HCT116 (cell line): ENCODE measurements at regions not wholly inside any gene's neighbourhood (a gene's known extent, or its start where the extent isn't known, plus 50 kb on each side); places are given as distances from the start of the nearest gene placed in this dataset.

Experiments used
- ATAC-seq: fragments of 200-7000 bp; cut with Tn5 transposase; 2 replicates; pipeline ENCODE4 v1.9.1; 2020; ENCODE audit warnings: mild to moderate bottlenecking, moderate library complexity
- BruUV-seq: library from RNA; stranded (reverse); fragments of 400-500 nt; replicated peaks from 2 replicates; lab custom pipeline; 2021; lab: Mats Ljungman, UMichigan
- CTCF ChIA-PET: fragments of 300-600 bp; sonication (Branson Sonifier 250); formaldehyde crosslinking; loops from one replicate; lab custom pipeline; 2021; ENCODE audit warnings: antibody characterized with exemption; lab: Charles Lee
- POLR2A ChIA-PET: fragments of 300-600, 350-600 bp; sonication (Branson Sonifier 250); formaldehyde crosslinking; loops from one replicate; lab custom pipeline; 2021; ENCODE audit warnings: antibody characterized with exemption; lab: Charles Lee
- RAD21 ChIA-PET, 2 experiments: fragments of 300-600 bp; sonication (Branson Sonifier 250); formaldehyde crosslinking; loops; one replicate each; lab custom pipeline; 2023; ENCODE audit warnings: low total read pairs in 2 of 2; ENCODE audit not compliant: uncharacterized antibody in 2 of 2, unreplicated experiment in 2 of 2, low non-redundant PET in 1 of 2; lab: Charles Lee
- DNase-seq: peaks from one replicate; pipeline ENCODE4 v3.0.0-alpha.2; 2010; ENCODE audit warnings: low read depth, low spot score
- H2AFZ ChIP-seq: fragments of 200-600 bp; shearing (Covaris generic), sonication (generic); 2 replicates; pipeline ENCODE4 v1.6.1; 2017; ENCODE audit warnings: low read depth, mixed run types, mixed read lengths, antibody characterized with exemption, low read length; ENCODE audit not compliant: poor library complexity, severe bottlenecking
- H3K27ac ChIP-seq: 2 replicates; pipeline ENCODE4 v1.5.1; 2012; ENCODE audit warnings: low read depth, low read length
- H3K27me3 ChIP-seq: fragments of 200-600 bp; sonication (generic); 2 replicates; pipeline ENCODE4 v1.6.1; 2016; ENCODE audit warnings: mixed run types, low read length, mixed read lengths; ENCODE audit not compliant: insufficient read depth
- H3K36me3 ChIP-seq, 2 experiments: fragments of 200-500 bp in 1 of 2; fragments of 200-600 bp in 1 of 2; sonication (Bioruptor generic) in 1 of 2; sonication (generic) in 1 of 2; 2 replicates each; pipeline versions ENCODE4 v1.5.1 to v1.6.1; 2014 to 2016; ENCODE audit warnings: low read length in 2 of 2, inconsistent platforms in 1 of 2, mixed read lengths in 1 of 2, mixed run types in 1 of 2; ENCODE audit not compliant: insufficient read depth in 2 of 2, control insufficient read depth in 1 of 2
- H3K4me1 ChIP-seq, 2 experiments: fragments of 200-600 bp in 1 of 2; sonication (generic) in 1 of 2; 2 replicates each; pipeline versions ENCODE4 v1.5.1 to v1.6.1; 2012 to 2017; ENCODE audit warnings: low read length in 2 of 2, inconsistent platforms in 1 of 2, mild to moderate bottlenecking in 1 of 2, mixed read lengths in 1 of 2, mixed run types in 1 of 2, moderate library complexity in 1 of 2; ENCODE audit not compliant: insufficient read depth in 2 of 2, control insufficient read depth in 1 of 2
- H3K4me2 ChIP-seq: fragments of 200-600 bp; sonication (generic); 2 replicates; pipeline ENCODE4 v1.6.1; 2017; ENCODE audit warnings: mixed run types, low read length, mixed read lengths
- H3K4me3 ChIP-seq, 2 experiments: fragments of 200-600 bp in 1 of 2; sonication (generic) in 1 of 2; replicated peaks in 1 of 2; 2 replicates each; pipeline ENCODE4 v1.5.1; 2011 to 2016; ENCODE audit warnings: low read length in 2 of 2, control low read depth in 1 of 2, low read depth in 1 of 2, mild to moderate bottlenecking in 1 of 2, mixed read lengths in 1 of 2, mixed run types in 1 of 2
- H3K79me2 ChIP-seq: fragments of 200-600 bp; sonication (generic); 2 replicates; pipeline ENCODE4 v1.6.1; 2017; ENCODE audit warnings: mild to moderate bottlenecking, mixed run types, low read length, moderate library complexity, mixed read lengths; ENCODE audit not compliant: insufficient read depth
- H3K9ac ChIP-seq: fragments of 200-600 bp; sonication (generic); 2 replicates; pipeline ENCODE4 v1.6.1; 2016; ENCODE audit warnings: low read length, mixed read lengths
- H3K9me2 ChIP-seq: fragments of 200-600 bp; sonication (generic), shearing (Covaris generic); 2 replicates; pipeline ENCODE4 v1.6.1; 2017; ENCODE audit warnings: mixed run types, mild to moderate bottlenecking, moderate library complexity; ENCODE audit not compliant: insufficient read depth
- H3K9me3 ChIP-seq, 2 experiments: fragments of 200-500 bp in 1 of 2; fragments of 200-600 bp in 1 of 2; sonication (Bioruptor generic) in 1 of 2; sonication (generic) in 1 of 2; 2 replicates each; pipeline ENCODE4 v1.6.1; 2014 to 2017; ENCODE audit warnings: low read length in 2 of 2, mixed read lengths in 2 of 2, inconsistent platforms in 1 of 2, low read depth in 1 of 2, mild to moderate bottlenecking in 1 of 2, mixed run types in 1 of 2, moderate library complexity in 1 of 2; ENCODE audit not compliant: control insufficient read depth in 1 of 2, insufficient read depth in 1 of 2
- H4K20me1 ChIP-seq: fragments of 200-600 bp; sonication (generic), shearing (Covaris generic); 2 replicates; pipeline ENCODE4 v1.6.1; 2017; ENCODE audit warnings: mixed run types, mild to moderate bottlenecking, moderate library complexity; ENCODE audit not compliant: insufficient read depth
- CBX3 ChIP-seq: IDR thresholded peaks from 2 replicates; pipeline ENCODE4 v1.6.1; 2012; ENCODE audit warnings: low read depth
- CEBPB ChIP-seq: IDR thresholded peaks from 2 replicates; pipeline ENCODE4 v1.6.1; 2012; ENCODE audit warnings: low read depth
- EGR1 ChIP-seq: IDR thresholded peaks from 2 replicates; pipeline ENCODE4 v1.6.1; 2012; ENCODE audit warnings: low read depth
- ELF1 ChIP-seq: IDR thresholded peaks from 2 replicates; pipeline ENCODE4 v1.6.1; 2012; ENCODE audit warnings: low read depth, borderline replicate concordance
- EZH2 ChIP-seq: fragments of 200-600 bp; sonication (generic); IDR thresholded peaks from 2 replicates; pipeline ENCODE4 v1.6.1; 2017; ENCODE audit warnings: antibody characterized with exemption, mixed run types
- FOSL1 ChIP-seq: IDR thresholded peaks from 2 replicates; pipeline ENCODE4 v1.6.1; 2012; ENCODE audit warnings: low read depth
- JUND ChIP-seq: IDR thresholded peaks from 2 replicates; pipeline ENCODE4 v1.6.1; 2012
- POLR2A ChIP-seq: IDR thresholded peaks from 2 replicates; pipeline ENCODE4 v1.7.0; 2011; ENCODE audit warnings: borderline replicate concordance; ENCODE audit not compliant: insufficient read depth, insufficient read length; ENCODE audit errors: extremely low read depth
- POLR2AphosphoS5 ChIP-seq: IDR thresholded peaks from 2 replicates; pipeline ENCODE4 v1.6.1; 2011; ENCODE audit warnings: mild to moderate bottlenecking, low read depth, low read length, moderate library complexity
- RAD21 ChIP-seq: IDR thresholded peaks from 2 replicates; pipeline ENCODE4 v1.6.1; 2012; ENCODE audit warnings: low read depth, mild to moderate bottlenecking
- SIN3A ChIP-seq: IDR thresholded peaks from 2 replicates; pipeline ENCODE4 v1.6.1; 2012; ENCODE audit warnings: low read depth
- SP1 ChIP-seq: IDR thresholded peaks from 2 replicates; pipeline ENCODE4 v1.6.1; 2012; ENCODE audit warnings: low read depth
- SRF ChIP-seq: IDR thresholded peaks from 2 replicates; pipeline ENCODE4 v1.6.1; 2012; ENCODE audit warnings: low read depth
- TCF7L2 ChIP-seq: IDR thresholded peaks from 2 replicates; pipeline ENCODE4 v1.7.0; 2011; ENCODE audit warnings: borderline replicate concordance, inconsistent platforms; ENCODE audit not compliant: insufficient read depth, insufficient read length; ENCODE audit errors: extremely low read depth
- YY1 ChIP-seq: IDR thresholded peaks from 2 replicates; pipeline ENCODE4 v1.6.1; 2011; ENCODE audit warnings: low read length, low read depth, moderate library complexity, mild to moderate bottlenecking; ENCODE audit not compliant: insufficient replicate concordance; ENCODE audit errors: extremely low read depth
- ZNF274 ChIP-seq: fragments of 200-500 bp; sonication (Bioruptor generic); IDR thresholded peaks from 2 replicates; pipeline ENCODE4 v1.6.1; 2014; ENCODE audit warnings: mild to moderate bottlenecking, low read depth, low read length, inconsistent platforms
- intact Hi-C: fragments of 100-400 bp; cut with micrococcal nuclease; formaldehyde crosslinking; loops from 2 replicates; pipeline ENCODE4 v1.10.0; 2022
- TF ChIP-seq, protein P1 (sequence below): IDR thresholded peaks from 2 replicates; pipeline ENCODE4 v1.6.1; 2011; ENCODE audit warnings: mild to moderate bottlenecking, low read length, moderate library complexity; ENCODE audit not compliant: insufficient replicate concordance; ENCODE audit errors: extremely low read depth
- TF ChIP-seq, protein P2 (sequence below): IDR thresholded peaks from 2 replicates; pipeline ENCODE4 v1.6.1; 2012
- TF ChIP-seq, protein P3 (sequence below), 3 experiments: fragments of 200-600 bp in 1 of 3; sonication (generic) in 1 of 3; IDR thresholded peaks in 2 of 3; conservative IDR thresholded peaks in 1 of 3; 2 replicates each; pipeline ENCODE4 v1.5.1; 2012 to 2017; ENCODE audit warnings: low read depth in 2 of 3, low read length in 2 of 3, antibody characterized with exemption in 1 of 3, borderline replicate concordance in 1 of 3, control low read depth in 1 of 3, mild to moderate bottlenecking in 1 of 3, mixed read lengths in 1 of 3, mixed run types in 1 of 3, moderate library complexity in 1 of 3; ENCODE audit not compliant: insufficient read depth in 1 of 3
- TF ChIP-seq, protein P4 (sequence below): IDR thresholded peaks from 2 replicates; pipeline ENCODE4 v1.6.1; 2012

DNA sequence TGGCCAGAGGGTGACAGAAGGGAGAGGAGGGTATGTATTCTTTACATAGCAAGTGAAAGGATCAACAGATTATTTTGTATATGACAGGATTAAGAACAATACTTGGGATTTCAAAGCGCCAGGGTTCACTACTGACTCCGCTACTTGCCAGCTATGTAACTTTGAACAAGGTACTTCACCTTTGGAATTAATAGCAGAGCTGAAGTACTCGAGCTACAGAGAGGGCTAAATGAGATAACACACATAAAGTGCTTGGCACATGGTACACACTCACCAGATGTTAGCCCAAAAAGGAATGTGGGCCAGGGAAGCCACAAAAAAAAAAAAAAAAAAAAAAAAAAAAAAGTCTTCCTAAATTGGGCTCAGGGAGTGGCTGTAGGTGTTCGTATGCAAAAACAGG is 408.4 kb downstream of the BUD13 start:
- Histone ChIP-seq H3K27ac (no peak overlapping the region), H3K4me3 (no peak overlapping the region), H3K9ac (no peak overlapping the region), H4K20me1 (no peaks in the 10 kb centered on the region), H3K4me1 (no peaks in the 10 kb centered on the region), H3K27me3 (peaks cover 73% of the 10 kb centered on the region), H2AFZ (no peak overlapping the region), H3K4me2 (no peak overlapping the region), H3K36me3 (no peaks in the 10 kb centered on the region), H3K79me2 (no peaks in the 10 kb centered on the region), H3K9me3 (no peaks in the 10 kb centered on the region), H3K9me2 (no peaks in the 10 kb centered on the region)
- intact Hi-C loops, result no loop called here
- no peak for DNase-seq
- RAD21 ChIA-PET, result interaction anchor here in 1 of 2 experiments (0.7 kb wide), 1 partner anchor 90 kb away, joined by 5 read pairs; no protein-coding TSS in a partner anchor
- ATAC-seq, result no peak
- POLR2A ChIA-PET, result no interaction called here
- no TSS peak for BruUV-seq
- CTCF ChIA-PET, result no interaction called here
- no peak for TF ChIP-seq POLR2AphosphoS5
- TF ChIP-seq POLR2A, result no peak
- TF ChIP-seq, protein P1, sequence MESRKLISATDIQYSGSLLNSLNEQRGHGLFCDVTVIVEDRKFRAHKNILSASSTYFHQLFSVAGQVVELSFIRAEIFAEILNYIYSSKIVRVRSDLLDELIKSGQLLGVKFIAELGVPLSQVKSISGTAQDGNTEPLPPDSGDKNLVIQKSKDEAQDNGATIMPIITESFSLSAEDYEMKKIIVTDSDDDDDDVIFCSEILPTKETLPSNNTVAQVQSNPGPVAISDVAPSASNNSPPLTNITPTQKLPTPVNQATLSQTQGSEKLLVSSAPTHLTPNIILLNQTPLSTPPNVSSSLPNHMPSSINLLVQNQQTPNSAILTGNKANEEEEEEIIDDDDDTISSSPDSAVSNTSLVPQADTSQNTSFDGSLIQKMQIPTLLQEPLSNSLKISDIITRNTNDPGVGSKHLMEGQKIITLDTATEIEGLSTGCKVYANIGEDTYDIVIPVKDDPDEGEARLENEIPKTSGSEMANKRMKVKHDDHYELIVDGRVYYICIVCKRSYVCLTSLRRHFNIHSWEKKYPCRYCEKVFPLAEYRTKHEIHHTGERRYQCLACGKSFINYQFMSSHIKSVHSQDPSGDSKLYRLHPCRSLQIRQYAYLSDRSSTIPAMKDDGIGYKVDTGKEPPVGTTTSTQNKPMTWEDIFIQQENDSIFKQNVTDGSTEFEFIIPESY, result no peak
- no peak for TF ChIP-seq JUND
- no peak for TF ChIP-seq TCF7L2
- no peak for TF ChIP-seq SRF
- TF ChIP-seq EGR1, result no peak
- TF ChIP-seq SP1, result no peak
- no peak for TF ChIP-seq CEBPB
- TF ChIP-seq, protein P2, sequence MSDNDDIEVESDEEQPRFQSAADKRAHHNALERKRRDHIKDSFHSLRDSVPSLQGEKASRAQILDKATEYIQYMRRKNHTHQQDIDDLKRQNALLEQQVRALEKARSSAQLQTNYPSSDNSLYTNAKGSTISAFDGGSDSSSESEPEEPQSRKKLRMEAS, result no peak
- no peak for TF ChIP-seq SIN3A
- TF ChIP-seq YY1, result no peak
- TF ChIP-seq ELF1, result no peak
- TF ChIP-seq, protein P3, sequence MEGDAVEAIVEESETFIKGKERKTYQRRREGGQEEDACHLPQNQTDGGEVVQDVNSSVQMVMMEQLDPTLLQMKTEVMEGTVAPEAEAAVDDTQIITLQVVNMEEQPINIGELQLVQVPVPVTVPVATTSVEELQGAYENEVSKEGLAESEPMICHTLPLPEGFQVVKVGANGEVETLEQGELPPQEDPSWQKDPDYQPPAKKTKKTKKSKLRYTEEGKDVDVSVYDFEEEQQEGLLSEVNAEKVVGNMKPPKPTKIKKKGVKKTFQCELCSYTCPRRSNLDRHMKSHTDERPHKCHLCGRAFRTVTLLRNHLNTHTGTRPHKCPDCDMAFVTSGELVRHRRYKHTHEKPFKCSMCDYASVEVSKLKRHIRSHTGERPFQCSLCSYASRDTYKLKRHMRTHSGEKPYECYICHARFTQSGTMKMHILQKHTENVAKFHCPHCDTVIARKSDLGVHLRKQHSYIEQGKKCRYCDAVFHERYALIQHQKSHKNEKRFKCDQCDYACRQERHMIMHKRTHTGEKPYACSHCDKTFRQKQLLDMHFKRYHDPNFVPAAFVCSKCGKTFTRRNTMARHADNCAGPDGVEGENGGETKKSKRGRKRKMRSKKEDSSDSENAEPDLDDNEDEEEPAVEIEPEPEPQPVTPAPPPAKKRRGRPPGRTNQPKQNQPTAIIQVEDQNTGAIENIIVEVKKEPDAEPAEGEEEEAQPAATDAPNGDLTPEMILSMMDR (IDR thresholded peaks at IDR 0.05 in 2 of 3, conservative IDR thresholded peaks at IDR 0.05 in 1 of 3; ENCODE audit: borderline replicate concordance in 1 of 3, insufficient read depth in 1 of 3, low read depth in 2 of 3, low read length in 2 of 3), result no peak
- no peak for TF ChIP-seq RAD21
- no peak for TF ChIP-seq CBX3
- TF ChIP-seq, protein P4, sequence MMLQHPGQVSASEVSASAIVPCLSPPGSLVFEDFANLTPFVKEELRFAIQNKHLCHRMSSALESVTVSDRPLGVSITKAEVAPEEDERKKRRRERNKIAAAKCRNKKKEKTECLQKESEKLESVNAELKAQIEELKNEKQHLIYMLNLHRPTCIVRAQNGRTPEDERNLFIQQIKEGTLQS, result no peak
- TF ChIP-seq ZNF274, result no peak
- TF ChIP-seq FOSL1, result no peak
- TF ChIP-seq EZH2, result no peak
